ENCODE measurements at regions not wholly inside any gene's neighbourhood (a gene's known extent, or its start where the extent isn't known, plus 50 kb on each side); places are given as distances from the start of the nearest gene placed in this dataset.

GRCh38 chr12:127238107-127238506 lies 1028.9 kb upstream of the TMEM132C start:
- Histone ChIP-seq H3K9ac (ENCODE audit: low read length) (no peak overlapping the region), H2AFZ (ENCODE audit: low read length) (no peak overlapping the region), H3K36me3 (ENCODE audit: insufficient read depth, low read length) (no peaks in the 10 kb centered on the region), H3K4me3 (ENCODE audit: low read depth, low read length, poor library complexity, severe bottlenecking) (no peak overlapping the region), H3K27me3 (ENCODE audit: insufficient read depth, low read length) (no peaks in the 10 kb centered on the region), H3K4me1 (ENCODE audit: insufficient read depth, low read length, severe bottlenecking) (no peaks in the 10 kb centered on the region), H3F3A (ENCODE audit: insufficient read depth, low read length) (no peaks in the 10 kb centered on the region), H3K4me2 (ENCODE audit: low read length) (no peak overlapping the region), H3K27ac (ENCODE audit: low read depth, low read length, poor library complexity, severe bottlenecking) (no peak overlapping the region), H4K20me1 (ENCODE audit: insufficient read depth, low read length) (no peaks in the 10 kb centered on the region), H3K9me3 (ENCODE audit: low read length) (no peaks in the 10 kb centered on the region), H3K79me2 (ENCODE audit: insufficient read depth, low read length) (no peaks in the 10 kb centered on the region), H3K9me2 (ENCODE audit: low read depth, low read length) (no peaks in the 10 kb centered on the region)
- TF ChIP-seq CTCF (IDR thresholded peaks at IDR 0.05; ENCODE audit: low read length): no peak
- no peak for TF ChIP-seq EZH2 (IDR thresholded peaks at IDR 0.05; ENCODE audit: borderline replicate concordance, low read length)

- H3K9me2 ChIP-seq (ENCODE audit: low read depth, low read length): no peaks in the 10 kb centered on the region
- H3K4me2 ChIP-seq (ENCODE audit: low read length): no peak overlapping the region
- H3K9me3 ChIP-seq (ENCODE audit: low read length): no peaks in the 10 kb centered on the region
- H3K79me2 ChIP-seq (ENCODE audit: insufficient read depth, low read length): no peaks in the 10 kb centered on the region
- H2AFZ ChIP-seq (ENCODE audit: low read length): no peak overlapping the region
- H3K4me1 ChIP-seq (ENCODE audit: insufficient read depth, low read length, severe bottlenecking): no peaks in the 10 kb centered on the region
- H3K27me3 ChIP-seq (ENCODE audit: insufficient read depth, low read length): no peaks in the 10 kb centered on the region
- H3K36me3 ChIP-seq (ENCODE audit: insufficient read depth, low read length): no peaks in the 10 kb centered on the region
- TF ChIP-seq EZH2 (IDR thresholded peaks at IDR 0.05; ENCODE audit: borderline replicate concordance, low read length) (no peak), CTCF (IDR thresholded peaks at IDR 0.05; ENCODE audit: low read length) (no peak)
- no peak overlapping the region for H3K27ac ChIP-seq (ENCODE audit: low read depth, low read length, poor library complexity, severe bottlenecking)
- H4K20me1 ChIP-seq (ENCODE audit: insufficient read depth, low read length): no peaks in the 10 kb centered on the region
- H3K9ac ChIP-seq (ENCODE audit: low read length): no peak overlapping the region
- no peaks in the 10 kb centered on the region for H3F3A ChIP-seq (ENCODE audit: insufficient read depth, low read length)
- H3K4me3 ChIP-seq (ENCODE audit: low read depth, low read length, poor library complexity, severe bottlenecking): no peak overlapping the region
Measured at GRCh38 chr12:127239781-127240180, 1027.2 kb upstream of the TMEM132C start.

GRCh38 chr12:127240249-127240929 lies 1026.6 kb upstream of the TMEM132C start:
- H3K27me3 ChIP-seq (ENCODE audit: insufficient read depth, low read length): no peaks in the 10 kb centered on the region
- H3K9me2 ChIP-seq (ENCODE audit: low read depth, low read length): no peaks in the 10 kb centered on the region
- no peak overlapping the region for H3K4me2 ChIP-seq (ENCODE audit: low read length)
- no peaks in the 10 kb centered on the region for H3K36me3 ChIP-seq (ENCODE audit: insufficient read depth, low read length)
- no peak overlapping the region for H3K9ac ChIP-seq (ENCODE audit: low read length)
- no peaks in the 10 kb centered on the region for H3K9me3 ChIP-seq (ENCODE audit: low read length)
- H3K4me3 ChIP-seq (ENCODE audit: low read depth, low read length, poor library complexity, severe bottlenecking): no peak overlapping the region
- H3K27ac ChIP-seq (ENCODE audit: low read depth, low read length, poor library complexity, severe bottlenecking): no peak overlapping the region
- H3K4me1 ChIP-seq (ENCODE audit: insufficient read depth, low read length, severe bottlenecking): no peaks in the 10 kb centered on the region
- H3K79me2 ChIP-seq (ENCODE audit: insufficient read depth, low read length): no peaks in the 10 kb centered on the region
- no peak overlapping the region for H2AFZ ChIP-seq (ENCODE audit: low read length)
- no peaks in the 10 kb centered on the region for H3F3A ChIP-seq (ENCODE audit: insufficient read depth, low read length)
- H4K20me1 ChIP-seq (ENCODE audit: insufficient read depth, low read length): no peaks in the 10 kb centered on the region
- TF ChIP-seq EZH2 (IDR thresholded peaks at IDR 0.05; ENCODE audit: borderline replicate concordance, low read length): no peak
- TF ChIP-seq CTCF (IDR thresholded peaks at IDR 0.05; ENCODE audit: low read length): no peak
